ENCODE measurements at regions not wholly inside any gene's neighbourhood (a gene's known extent, or its start where the extent isn't known, plus 50 kb on each side); places are given as distances from the start of the nearest gene placed in this dataset.

DNA sequence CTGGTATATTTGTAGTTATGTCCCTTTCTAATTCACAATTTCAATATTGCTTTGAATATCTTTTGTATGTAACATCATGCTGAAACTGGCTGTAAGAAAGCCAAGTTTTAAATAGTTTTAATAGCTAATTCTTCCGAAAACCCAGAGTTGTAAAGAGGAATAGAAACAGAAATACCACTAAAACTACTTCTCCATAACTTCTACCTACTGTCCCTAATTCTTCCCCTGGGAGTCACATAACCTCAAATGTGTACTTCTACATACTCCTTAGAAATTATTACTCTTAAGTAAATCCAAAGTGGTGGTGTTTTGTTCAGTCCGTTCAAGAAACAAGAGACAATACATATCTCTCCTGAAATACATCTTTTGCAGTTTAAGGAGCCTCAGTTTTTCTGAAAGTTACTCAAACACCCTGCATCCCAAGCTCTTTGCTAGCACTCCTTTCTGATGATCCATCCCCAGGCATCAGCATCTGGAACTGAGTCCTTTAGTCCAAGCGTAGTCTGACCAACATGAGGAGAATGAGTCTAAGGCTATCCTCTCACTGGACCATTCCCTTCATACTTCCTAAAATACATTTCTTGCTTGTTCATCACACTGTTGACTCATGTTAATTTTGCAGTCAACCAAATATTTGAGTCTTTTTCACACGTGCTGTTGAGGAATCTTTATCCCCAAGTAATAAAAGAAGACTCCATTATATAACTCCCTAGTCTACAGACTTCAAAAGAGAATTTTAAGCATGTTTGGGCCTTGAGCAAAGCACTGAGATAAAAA is 214.3 kb upstream of the NUDT4 start:
- Mint-ChIP-seq H3K36me3 (ENCODE audit: low read depth) (peaks cover 3% of the 10 kb centered on the region), H3K4me3 (no peak overlapping the region), H3K9me3 (peaks cover 5% of the 10 kb centered on the region), H3K27ac (no peak overlapping the region), H3K4me1 (ENCODE audit: low read depth) (peaks cover 34% of the 10 kb centered on the region), H3K27me3 (peaks cover 19% of the 10 kb centered on the region)

DNA sequence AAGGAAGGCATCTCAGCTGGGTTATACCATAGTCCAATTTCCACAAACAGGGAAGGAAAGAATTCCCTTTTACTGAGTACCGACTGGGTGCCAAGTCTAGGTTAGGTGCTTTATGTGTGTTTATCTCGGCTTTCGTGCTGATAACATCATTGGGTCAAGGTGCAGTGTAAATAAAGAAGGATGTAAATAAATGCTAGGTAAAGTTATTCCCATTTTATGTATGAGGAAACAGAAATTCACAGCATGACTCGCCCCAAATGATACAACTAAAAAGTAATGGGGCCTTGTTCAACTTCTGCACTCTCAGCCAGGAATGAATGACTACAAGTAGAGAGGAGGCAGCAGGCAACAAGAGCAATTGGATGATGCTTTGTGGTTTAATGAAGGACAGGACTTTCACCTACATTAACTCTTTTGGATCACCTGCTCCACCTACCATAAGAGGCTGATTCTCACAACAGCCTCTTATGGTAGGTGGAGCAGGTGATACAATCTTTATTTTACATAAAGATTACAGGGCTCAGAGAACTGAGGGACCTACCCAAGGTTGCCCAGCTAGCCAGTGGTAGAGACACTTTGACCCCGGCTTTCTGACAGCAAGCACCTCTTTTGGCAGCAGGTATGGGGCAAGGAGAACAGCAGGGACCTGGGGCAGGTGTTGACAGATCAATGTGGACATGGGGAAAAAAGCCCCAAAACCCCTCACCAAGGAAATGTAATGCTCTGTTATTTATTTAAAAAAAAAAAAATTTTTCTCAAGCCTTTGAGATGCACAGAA is 213.4 kb upstream of the NUDT4 start:
- H3K4me1 Mint-ChIP-seq (ENCODE audit: low read depth), result peaks cover 34% of the 10 kb centered on the region
- H3K27ac Mint-ChIP-seq, result no peak overlapping the region
- no peak overlapping the region for H3K4me3 Mint-ChIP-seq

DNA sequence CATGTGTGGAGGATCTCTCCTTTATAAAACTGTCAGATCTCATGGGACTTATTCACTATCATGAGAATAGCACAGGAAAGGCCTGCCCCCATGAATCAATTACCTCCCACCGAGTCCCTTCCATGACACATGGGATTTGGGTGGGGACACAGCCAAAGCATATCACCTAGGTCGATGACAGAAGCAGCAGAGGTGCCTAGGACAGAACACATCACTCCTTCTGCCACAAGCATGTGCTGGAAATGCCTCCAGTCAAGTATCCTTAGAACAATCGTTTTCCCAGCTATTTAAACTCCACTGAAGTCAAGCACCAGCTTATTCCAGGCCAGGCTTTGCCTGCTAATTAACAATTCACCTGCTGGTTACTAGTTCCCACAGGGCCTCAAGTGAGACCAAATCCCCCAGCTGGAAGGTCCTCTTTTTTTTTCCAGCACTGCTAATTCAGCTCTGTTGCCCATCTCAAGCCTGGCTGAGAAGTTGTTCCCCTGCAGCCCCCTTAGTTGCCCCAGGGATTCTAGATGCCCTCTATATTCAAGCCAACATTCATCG is 212.3 kb upstream of the NUDT4 start:
- Mint-ChIP-seq H3K4me3 (no peak overlapping the region), H3K36me3 (ENCODE audit: low read depth) (no peaks in the 10 kb centered on the region), H3K27me3 (peaks cover 16% of the 10 kb centered on the region), H3K27ac (no peak overlapping the region), H3K4me1 (ENCODE audit: low read depth) (peaks cover 34% of the 10 kb centered on the region), H3K9me3 (no peaks in the 10 kb centered on the region)

More for the DNA sequence above, 213.4 kb upstream of the NUDT4 start:
- Mint-ChIP-seq H3K36me3 (ENCODE audit: low read depth) (no peaks in the 10 kb centered on the region), H3K27me3 (peaks cover 16% of the 10 kb centered on the region), H3K9me3 (no peaks in the 10 kb centered on the region)

DNA sequence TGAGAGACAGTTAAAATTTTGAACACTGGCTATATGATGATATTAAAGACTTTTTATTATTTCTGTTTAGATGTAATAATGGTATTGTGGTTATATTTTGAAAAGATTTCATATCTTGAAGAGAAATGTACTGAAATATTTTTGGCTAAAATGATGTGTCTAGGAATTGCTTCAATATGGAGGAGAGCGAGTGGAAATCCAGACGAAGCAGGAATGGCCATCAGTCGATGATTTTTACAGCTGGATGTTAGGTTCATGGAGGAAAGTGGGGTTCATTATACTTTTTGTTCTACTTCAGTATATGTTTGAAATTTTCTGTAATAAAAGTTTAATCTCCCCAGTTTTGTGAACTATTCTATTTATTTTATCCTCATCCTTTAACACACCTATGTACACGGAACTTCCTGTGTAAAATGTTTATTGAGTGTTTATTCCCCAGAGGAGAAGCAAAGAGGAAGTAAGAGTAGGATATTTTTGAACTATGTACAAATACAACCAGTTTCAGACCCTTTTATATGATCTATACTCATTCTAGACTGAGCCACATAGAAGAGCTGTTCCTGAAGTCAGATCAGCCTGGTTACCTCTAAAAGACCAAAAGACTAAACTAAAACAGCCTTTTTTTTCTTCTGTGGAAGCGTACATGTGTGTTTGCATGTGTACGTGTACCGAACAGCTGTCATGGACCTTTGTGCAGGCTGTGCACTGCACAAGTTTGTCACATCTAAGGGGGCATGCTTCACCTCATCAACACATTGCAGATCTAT is 211.0 kb upstream of the NUDT4 start:
- Mint-ChIP-seq H3K36me3 (ENCODE audit: low read depth) (no peaks in the 10 kb centered on the region), H3K27ac (no peak overlapping the region), H3K27me3 (peaks cover 13% of the 10 kb centered on the region), H3K9me3 (no peaks in the 10 kb centered on the region), H3K4me1 (ENCODE audit: low read depth) (peaks cover 34% of the 10 kb centered on the region), H3K4me3 (no peak overlapping the region)

DNA sequence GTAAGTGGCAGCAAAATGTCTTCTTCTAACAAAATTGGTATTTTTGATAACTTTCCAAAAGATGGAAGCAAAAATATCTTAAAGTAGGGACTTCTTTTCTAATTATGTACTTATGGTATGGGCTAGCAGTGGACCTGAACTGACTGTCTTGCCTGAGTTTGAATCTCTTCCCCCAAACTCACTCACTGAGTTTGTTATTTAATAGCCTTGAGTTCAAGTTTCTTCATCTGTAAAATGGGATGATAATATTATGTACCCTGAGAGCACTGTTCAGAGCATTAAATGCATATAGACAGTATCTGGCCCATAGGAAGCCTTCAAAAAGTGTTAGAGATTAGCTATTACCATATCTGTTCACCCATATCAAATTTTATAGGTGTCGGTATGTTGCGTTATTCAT is 210.4 kb upstream of the NUDT4 start:
- peak overlapping the region; percentile 32 for H3K27ac Mint-ChIP-seq
- peaks cover 13% of the 10 kb centered on the region for H3K27me3 Mint-ChIP-seq
- peak overlapping the region; percentile 25 for H3K4me3 Mint-ChIP-seq
- peaks cover 34% of the 10 kb centered on the region for H3K4me1 Mint-ChIP-seq (ENCODE audit: low read depth)
- no peaks in the 10 kb centered on the region for H3K9me3 Mint-ChIP-seq
- no peaks in the 10 kb centered on the region for H3K36me3 Mint-ChIP-seq (ENCODE audit: low read depth)

DNA sequence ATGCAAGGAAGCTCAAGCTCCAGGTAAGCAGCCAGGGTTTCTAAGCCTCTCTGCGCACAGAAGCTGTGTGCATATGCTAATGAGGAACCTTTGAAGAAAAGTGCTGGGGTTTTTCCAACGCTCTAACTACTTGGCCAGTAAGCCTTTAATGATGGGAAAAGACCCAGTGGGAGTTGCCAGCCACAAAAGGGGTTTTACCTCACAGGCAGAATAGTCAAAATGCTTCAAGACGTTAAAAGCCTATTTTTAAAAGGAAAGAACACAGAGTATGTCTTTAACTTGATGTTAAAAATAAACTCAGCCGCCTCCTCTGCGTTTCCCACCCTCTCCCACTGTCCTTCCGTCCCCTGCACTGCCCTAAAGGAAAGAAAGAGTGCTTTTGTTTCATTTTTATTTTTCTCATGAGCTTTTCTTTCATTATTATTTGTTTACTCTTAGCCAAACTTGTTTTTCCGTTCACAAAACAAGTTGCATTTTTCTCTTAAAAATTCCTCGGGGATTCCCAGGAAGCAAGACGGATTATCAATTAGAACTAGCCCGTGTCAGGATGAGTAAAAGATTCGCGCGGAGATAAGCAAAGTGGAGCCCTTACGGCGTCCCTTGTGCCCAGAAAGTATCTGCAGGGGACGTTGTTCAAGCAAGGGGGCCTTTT is 209.8 kb upstream of the NUDT4 start:
- Mint-ChIP-seq H3K36me3 (ENCODE audit: low read depth) (no peaks in the 10 kb centered on the region), H3K4me1 (ENCODE audit: low read depth) (peaks cover 34% of the 10 kb centered on the region), H3K9me3 (no peaks in the 10 kb centered on the region), H3K27ac (peak overlapping the region; percentile 80), H3K4me3 (peak overlapping the region; percentile 66), H3K27me3 (peaks cover 13% of the 10 kb centered on the region)

DNA sequence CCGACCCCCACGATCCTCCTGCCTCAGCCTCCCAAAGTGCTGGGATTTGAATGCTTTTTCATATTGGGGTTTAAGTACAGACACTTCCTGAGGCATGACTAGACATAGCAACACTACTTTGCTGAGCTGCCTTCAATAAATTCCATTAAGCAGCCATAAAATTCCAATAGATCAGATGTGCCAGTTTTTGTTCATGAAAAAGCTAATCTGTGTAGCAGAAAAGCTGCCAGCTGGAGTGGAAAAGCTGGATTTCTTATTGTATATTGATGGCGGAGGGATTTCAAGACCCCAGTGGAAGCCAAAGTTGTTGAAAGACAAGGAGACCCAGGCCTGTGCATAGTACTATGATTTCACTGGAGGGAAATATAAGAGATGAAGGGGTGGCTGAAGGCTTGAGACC is 209.0 kb upstream of the NUDT4 start:
- Mint-ChIP-seq H3K27me3 (peaks cover 7% of the 10 kb centered on the region), H3K27ac (no peak overlapping the region), H3K4me1 (ENCODE audit: low read depth) (peaks cover 27% of the 10 kb centered on the region), H3K9me3 (no peaks in the 10 kb centered on the region), H3K4me3 (no peak overlapping the region), H3K36me3 (ENCODE audit: low read depth) (no peaks in the 10 kb centered on the region)

DNA sequence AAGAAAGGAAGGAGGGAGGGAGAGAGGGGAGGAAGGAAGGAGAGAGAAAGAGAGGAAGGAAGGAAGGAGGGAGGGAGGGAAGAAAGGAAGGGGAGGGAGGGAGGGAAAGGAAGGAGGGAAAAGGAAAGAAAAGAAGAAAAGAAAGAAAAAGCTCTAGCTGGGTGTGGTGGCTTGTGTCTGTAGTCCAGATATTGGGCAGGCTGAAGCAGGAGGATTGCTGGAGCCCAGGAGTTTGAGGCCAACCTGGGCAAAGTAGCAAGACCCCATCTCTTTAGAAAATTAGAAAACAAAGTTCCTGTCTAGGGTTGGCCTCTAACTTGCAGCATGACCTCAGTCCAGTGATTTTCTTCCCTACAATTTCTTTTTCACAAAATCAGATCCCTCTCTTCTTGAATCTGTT is 208.2 kb upstream of the NUDT4 start:
- no peak overlapping the region for H3K4me3 Mint-ChIP-seq
- no peak overlapping the region for H3K27ac Mint-ChIP-seq
- peaks cover 6% of the 10 kb centered on the region for H3K27me3 Mint-ChIP-seq
- peaks cover 22% of the 10 kb centered on the region for H3K4me1 Mint-ChIP-seq (ENCODE audit: low read depth)
- no peaks in the 10 kb centered on the region for H3K9me3 Mint-ChIP-seq
- H3K36me3 Mint-ChIP-seq (ENCODE audit: low read depth), result no peaks in the 10 kb centered on the region

DNA sequence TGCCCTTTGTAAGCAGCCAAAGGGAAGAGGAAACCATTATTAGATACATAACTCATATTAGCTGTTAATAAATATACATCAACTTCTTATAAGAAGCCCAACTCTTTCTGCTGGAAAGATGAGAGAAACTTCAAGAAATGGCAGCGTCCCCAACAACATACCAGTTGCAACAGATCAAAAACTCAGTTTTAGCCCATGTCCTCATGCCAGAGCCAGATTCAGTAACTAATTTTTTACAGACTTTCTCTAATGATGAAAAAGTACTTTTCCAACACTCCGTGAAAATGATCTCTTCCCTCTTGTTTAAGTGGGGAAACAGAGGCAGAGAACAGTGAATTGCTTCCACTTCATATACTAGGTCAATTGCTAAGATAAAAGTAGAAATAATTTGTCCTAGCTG is 206.8 kb upstream of the NUDT4 start:
- H3K27me3 Mint-ChIP-seq, result peaks cover 6% of the 10 kb centered on the region
- peaks cover 19% of the 10 kb centered on the region for H3K4me1 Mint-ChIP-seq (ENCODE audit: low read depth)
- no peaks in the 10 kb centered on the region for H3K36me3 Mint-ChIP-seq (ENCODE audit: low read depth)
- H3K9me3 Mint-ChIP-seq, result no peaks in the 10 kb centered on the region
- no peak overlapping the region for H3K27ac Mint-ChIP-seq
- no peak overlapping the region for H3K4me3 Mint-ChIP-seq

DNA sequence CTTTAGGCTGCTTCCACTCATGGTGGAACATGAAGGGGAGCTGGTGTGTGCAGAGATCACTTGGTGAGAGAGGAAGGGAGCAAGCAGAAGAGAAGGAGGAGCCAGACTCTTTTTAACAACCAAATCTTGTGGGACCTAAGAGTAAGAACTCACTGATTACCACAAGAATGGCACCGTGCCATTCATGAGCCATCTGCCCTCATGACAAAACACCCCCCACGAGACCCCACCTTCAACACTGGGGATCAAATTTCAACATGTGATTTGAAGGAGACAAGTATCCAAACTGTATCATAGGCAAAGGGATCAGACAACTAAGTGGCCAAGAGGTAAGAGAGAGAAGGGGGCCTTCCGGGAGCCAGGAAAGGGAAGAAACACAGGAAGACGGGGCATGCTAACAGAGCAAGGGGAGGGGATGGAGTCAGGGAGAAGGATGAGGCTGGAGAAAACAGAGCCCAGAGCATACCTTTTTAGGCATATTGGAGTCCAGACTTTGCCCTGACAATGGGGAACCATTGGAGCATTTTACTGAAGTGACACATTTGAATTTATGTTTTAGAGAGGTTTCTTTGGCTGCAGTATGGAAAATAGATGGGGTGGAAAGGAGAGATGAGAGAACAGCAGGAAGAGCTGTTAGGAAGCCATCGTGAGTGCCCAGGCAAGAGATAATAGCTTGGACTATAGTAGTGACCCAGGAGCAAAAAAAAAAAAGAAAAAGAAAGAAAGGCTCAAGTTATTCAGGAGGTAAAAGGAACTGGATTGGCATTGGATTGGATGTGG is 204.4 kb upstream of the NUDT4 start:
- Mint-ChIP-seq H3K9me3 (no peaks in the 10 kb centered on the region), H3K27me3 (no peaks in the 10 kb centered on the region), H3K27ac (no peak overlapping the region), H3K4me3 (no peak overlapping the region), H3K36me3 (ENCODE audit: low read depth) (no peaks in the 10 kb centered on the region), H3K4me1 (ENCODE audit: low read depth) (no peaks in the 10 kb centered on the region)

DNA sequence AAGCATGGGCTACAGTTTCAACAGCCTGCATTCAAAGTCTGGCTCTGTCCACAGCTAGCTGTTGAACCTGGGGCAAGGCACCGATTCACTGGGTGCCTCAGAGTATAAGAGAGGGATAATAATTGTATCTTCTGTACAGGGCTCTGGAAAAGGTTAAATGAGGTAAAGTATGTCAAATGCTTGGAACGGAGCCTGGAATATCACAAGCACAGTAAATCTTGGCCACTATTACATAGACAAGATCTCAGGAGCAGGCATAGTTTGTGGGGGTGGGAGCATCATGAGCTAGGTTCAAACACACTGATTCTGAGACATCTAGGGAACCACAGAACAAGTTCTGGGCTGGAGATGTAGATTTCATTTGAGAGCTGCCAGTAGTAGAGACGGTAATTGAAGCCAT is 203.7 kb upstream of the NUDT4 start:
- no peaks in the 10 kb centered on the region for H3K36me3 Mint-ChIP-seq (ENCODE audit: low read depth)
- H3K27me3 Mint-ChIP-seq, result no peaks in the 10 kb centered on the region
- H3K4me3 Mint-ChIP-seq, result no peak overlapping the region
- no peaks in the 10 kb centered on the region for H3K9me3 Mint-ChIP-seq
- H3K4me1 Mint-ChIP-seq (ENCODE audit: low read depth), result no peaks in the 10 kb centered on the region
- no peak overlapping the region for H3K27ac Mint-ChIP-seq

DNA sequence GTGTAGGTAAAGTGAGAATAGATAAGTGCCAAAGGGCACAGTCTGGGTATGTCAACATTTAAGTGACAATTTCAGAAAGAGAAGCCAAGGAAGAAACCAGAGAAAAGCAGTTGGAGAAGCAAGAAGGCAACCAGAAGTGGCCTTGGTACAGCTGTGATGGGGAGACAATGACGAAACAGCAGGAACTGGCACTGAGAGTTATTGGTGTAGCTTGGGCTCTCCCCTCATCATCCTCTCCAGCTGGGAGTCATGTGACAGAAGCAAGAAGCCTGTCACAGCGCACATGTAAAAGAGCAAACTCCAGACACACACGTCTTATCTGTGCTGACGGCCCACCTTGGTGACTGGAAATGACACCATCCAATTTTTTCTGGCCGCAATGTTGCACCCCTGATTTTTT is 203.3 kb upstream of the NUDT4 start:
- H3K36me3 Mint-ChIP-seq (ENCODE audit: low read depth), result no peaks in the 10 kb centered on the region
- no peaks in the 10 kb centered on the region for H3K9me3 Mint-ChIP-seq
- no peaks in the 10 kb centered on the region for H3K4me1 Mint-ChIP-seq (ENCODE audit: low read depth)
- no peaks in the 10 kb centered on the region for H3K27me3 Mint-ChIP-seq
- no peak overlapping the region for H3K4me3 Mint-ChIP-seq
- no peak overlapping the region for H3K27ac Mint-ChIP-seq

DNA sequence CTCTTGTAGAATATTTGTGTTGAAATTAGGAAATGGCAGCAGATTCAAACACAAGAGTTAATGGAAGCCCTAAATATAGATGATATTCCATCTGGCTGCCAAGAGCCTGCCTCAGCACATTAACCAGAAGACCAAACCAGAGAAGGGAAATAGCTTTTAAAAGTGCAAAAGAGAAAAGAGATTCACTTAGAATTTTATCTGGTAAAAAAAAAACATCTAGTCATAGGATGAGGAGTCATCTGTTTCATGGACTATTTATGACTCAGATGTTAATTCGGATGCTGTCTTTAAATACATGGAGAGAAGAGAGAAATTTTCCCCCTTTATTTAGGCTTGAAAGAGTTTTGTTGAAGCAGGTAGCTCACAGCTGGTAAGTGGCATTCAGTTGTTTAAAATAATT is 201.6 kb upstream of the NUDT4 start:
- Mint-ChIP-seq H3K4me1 (ENCODE audit: low read depth) (peaks cover 4% of the 10 kb centered on the region), H3K9me3 (no peaks in the 10 kb centered on the region), H3K27ac (no peak overlapping the region), H3K4me3 (no peak overlapping the region), H3K36me3 (ENCODE audit: low read depth) (no peaks in the 10 kb centered on the region), H3K27me3 (no peaks in the 10 kb centered on the region)

DNA sequence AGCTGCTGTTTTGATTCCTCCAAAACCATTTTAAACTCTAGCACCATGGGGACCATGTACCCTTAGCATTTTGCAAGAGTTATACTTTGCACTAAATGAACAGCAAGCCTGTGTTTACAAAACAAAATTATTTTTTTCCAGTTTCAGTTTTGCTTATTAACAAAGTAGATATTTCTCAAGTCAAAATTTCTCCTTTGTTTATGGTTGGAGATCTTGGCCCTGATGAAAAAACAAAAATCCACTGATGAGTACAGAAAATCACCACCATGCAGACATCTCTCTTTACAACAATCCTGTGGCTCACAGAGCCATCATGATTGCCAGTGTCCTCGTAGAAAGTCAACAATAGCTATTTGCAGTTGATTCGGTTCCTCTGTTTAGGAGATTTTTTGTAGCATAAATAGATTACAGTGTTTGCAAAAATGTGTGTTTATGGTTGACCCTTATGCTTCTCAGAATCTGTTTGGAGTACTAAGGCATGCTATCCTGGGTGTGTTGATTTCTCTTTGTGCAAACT is 201.1 kb upstream of the NUDT4 start:
- Mint-ChIP-seq H3K4me1 (ENCODE audit: low read depth) (peaks cover 4% of the 10 kb centered on the region), H3K36me3 (ENCODE audit: low read depth) (no peaks in the 10 kb centered on the region), H3K9me3 (no peaks in the 10 kb centered on the region), H3K27me3 (no peaks in the 10 kb centered on the region), H3K27ac (no peak overlapping the region), H3K4me3 (no peak overlapping the region)

Data from stimulated activated naive CD8-positive, alpha-beta T cell treated with anti-CD3 and anti-CD28 coated beads, Interleukin-15, Interleukin-2, amounts not matched to agents 100 ng/mL and 50 ng/mL, for 24 hours (primary cell).